H9 (cell line): ENCODE measurements at regions not wholly inside any gene's neighbourhood (a gene's known extent, or its start where the extent isn't known, plus 50 kb on each side); places are given as distances from the start of the nearest gene placed in this dataset.

Source experiments
- DNase-seq: peaks from one replicate; pipeline ENCODE4 v3.0.0-alpha.2; 2017
- H2AFZ ChIP-seq: one replicate; pipeline ENCODE4 v1.6.1; 2013; ENCODE audit warnings: mild to moderate bottlenecking, low read length, control low read depth, moderate library complexity
- H2AK5ac ChIP-seq: 2 replicates; pipeline ENCODE4 v1.6.1; 2013; ENCODE audit warnings: low read length, control low read depth, mixed read lengths; ENCODE audit not compliant: insufficient read length
- H2BK120ac ChIP-seq: one replicate; pipeline ENCODE4 v1.6.1; 2013; ENCODE audit warnings: low read depth, mild to moderate bottlenecking, low read length, control low read depth, inconsistent platforms; ENCODE audit not compliant: poor library complexity, severe bottlenecking
- H2BK12ac ChIP-seq: 2 replicates; pipeline ENCODE4 v1.6.1; 2013; ENCODE audit warnings: low read length, control low read depth, mixed read lengths, low read depth; ENCODE audit not compliant: insufficient read length
- H2BK15ac ChIP-seq: 2 replicates; pipeline ENCODE4 v1.6.1; 2013; ENCODE audit warnings: low read depth, low read length, control low read depth
- H2BK20ac ChIP-seq: one replicate; pipeline ENCODE4 v1.6.1; 2013; ENCODE audit warnings: low read depth, mild to moderate bottlenecking, low read length, control low read depth, inconsistent platforms; ENCODE audit not compliant: poor library complexity, severe bottlenecking
- H2BK5ac ChIP-seq: 2 replicates; pipeline ENCODE4 v1.6.1; 2013; ENCODE audit warnings: low read length, control low read depth, mixed read lengths; ENCODE audit not compliant: insufficient read length
- H3K14ac ChIP-seq: 2 replicates; pipeline ENCODE4 v1.6.1; 2013; ENCODE audit warnings: low read length, control low read depth; ENCODE audit not compliant: insufficient read depth
- H3K18ac ChIP-seq: 2 replicates; pipeline ENCODE4 v1.6.1; 2013; ENCODE audit warnings: low read depth, mild to moderate bottlenecking, mixed read lengths, low read length, control low read depth; ENCODE audit not compliant: insufficient read length
- H3K23ac ChIP-seq: 2 replicates; pipeline ENCODE4 v1.6.1; 2013; ENCODE audit warnings: low read length, control low read depth, mixed read lengths, low read depth; ENCODE audit not compliant: insufficient read length
- H3K23me2 ChIP-seq: 2 replicates; pipeline ENCODE4 v1.6.1; 2013; ENCODE audit warnings: low read depth, mild to moderate bottlenecking, mixed read lengths, low read length, control low read depth; ENCODE audit not compliant: insufficient read length, poor library complexity, severe bottlenecking
- H3K27ac ChIP-seq: 2 replicates; pipeline ENCODE4 v1.5.1; 2013; ENCODE audit warnings: low read length, control low read depth, mixed read lengths, low read depth; ENCODE audit not compliant: insufficient read length
- H3K27me3 ChIP-seq: 2 replicates; pipeline ENCODE4 v1.6.1; 2013; ENCODE audit warnings: low read length, control low read depth, inconsistent platforms; ENCODE audit not compliant: insufficient read depth
- H3K4ac ChIP-seq: 2 replicates; pipeline ENCODE4 v1.6.1; 2013; ENCODE audit warnings: low read depth, mild to moderate bottlenecking, control low read depth, inconsistent platforms, low read length, moderate library complexity
- H3K4me1 ChIP-seq: 2 replicates; pipeline ENCODE4 v1.6.1; 2013; ENCODE audit warnings: low read length, control low read depth, inconsistent platforms; ENCODE audit not compliant: insufficient read depth
- H3K4me2 ChIP-seq: 2 replicates; pipeline ENCODE4 v1.6.1; 2013; ENCODE audit warnings: low read length, control low read depth, mixed read lengths; ENCODE audit not compliant: insufficient read length, insufficient read depth
- H3K56ac ChIP-seq: 2 replicates; pipeline ENCODE4 v1.6.1; 2013; ENCODE audit warnings: low read depth, mild to moderate bottlenecking, mixed read lengths, low read length, control low read depth; ENCODE audit not compliant: insufficient read length
- H3K79me1 ChIP-seq: 2 replicates; pipeline ENCODE4 v1.6.1; 2013; ENCODE audit warnings: low read depth, mild to moderate bottlenecking, moderate library complexity, low read length, control low read depth, inconsistent platforms; ENCODE audit not compliant: insufficient read depth, poor library complexity, severe bottlenecking
- H3K79me2 ChIP-seq: 2 replicates; pipeline ENCODE4 v1.6.1; 2013; ENCODE audit warnings: low read length, control low read depth, inconsistent platforms; ENCODE audit not compliant: insufficient read depth
- H3K9ac ChIP-seq: 2 replicates; pipeline ENCODE4 v1.6.1; 2013; ENCODE audit warnings: low read length, control low read depth, mixed read lengths; ENCODE audit not compliant: insufficient read length; ENCODE audit errors: extremely low read depth
- H3K9me3 ChIP-seq: one replicate; pipeline ENCODE4 v1.6.1; 2013; ENCODE audit warnings: low read depth, low read length, inconsistent platforms; ENCODE audit not compliant: control insufficient read depth
- H3T11ph ChIP-seq: one replicate; pipeline ENCODE4 v1.6.1; 2013; ENCODE audit warnings: mild to moderate bottlenecking, low read length, control low read depth, inconsistent platforms
- H4K20me1 ChIP-seq: one replicate; pipeline ENCODE4 v1.6.1; 2013; ENCODE audit not compliant: control insufficient read depth, insufficient read length, insufficient read depth
- H4K5ac ChIP-seq: 2 replicates; pipeline ENCODE4 v1.6.1; 2013; ENCODE audit warnings: low read depth, mild to moderate bottlenecking, mixed read lengths, low read length, control low read depth; ENCODE audit not compliant: insufficient read length
- H4K8ac ChIP-seq: replicated peaks from 2 replicates; pipeline ENCODE4 v1.6.1; 2013; ENCODE audit warnings: low read length, control low read depth, mixed read lengths, low read depth; ENCODE audit not compliant: insufficient read length
- H4K91ac ChIP-seq: 2 replicates; pipeline ENCODE4 v1.6.1; 2013; ENCODE audit warnings: low read depth, mild to moderate bottlenecking, moderate library complexity, mixed read lengths, low read length, control low read depth; ENCODE audit not compliant: insufficient read length
- H3K27ac Mint-ChIP-seq, 3 experiments: 2 replicates in 2 of 3; 3 replicates in 1 of 3; pipeline ENCODE4 v1.8.0; 2020 to 2021; ENCODE audit warnings: mixed read lengths in 3 of 3, mild to moderate bottlenecking in 1 of 3, moderate library complexity in 1 of 3
- H3K27me3 Mint-ChIP-seq: 2 replicates; pipeline ENCODE4 v1.8.0; 2021; ENCODE audit warnings: low read depth, mild to moderate bottlenecking, moderate library complexity, mixed read lengths
- H3K36me3 Mint-ChIP-seq, 3 experiments: 2 replicates in 2 of 3; 3 replicates in 1 of 3; pipeline ENCODE4 v1.8.0; 2020 to 2021; ENCODE audit warnings: low read depth in 3 of 3, mixed read lengths in 3 of 3; ENCODE audit not compliant: insufficient read depth in 1 of 3
- H3K4me1 Mint-ChIP-seq, 2 experiments: 2 replicates each; pipeline ENCODE4 v1.8.0; 2020; ENCODE audit warnings: mixed read lengths in 2 of 2
- H3K4me3 Mint-ChIP-seq, 2 experiments: 2 replicates in 1 of 2; 3 replicates in 1 of 2; pipeline ENCODE4 v1.8.0; 2020 to 2021; ENCODE audit warnings: mild to moderate bottlenecking in 2 of 2, mixed read lengths in 2 of 2, moderate library complexity in 1 of 2
- H3K9me3 Mint-ChIP-seq, 2 experiments: 2 replicates in 1 of 2; 3 replicates in 1 of 2; pipeline ENCODE4 v1.8.0; 2020; ENCODE audit warnings: mild to moderate bottlenecking in 2 of 2, mixed read lengths in 2 of 2, moderate library complexity in 1 of 2
- CTCF ChIP-seq: fragments of 200-600 bp; sonication (generic); conservative IDR thresholded peaks from 3 replicates; pipeline ENCODE4 v1.8.0; 2021; ENCODE audit warnings: antibody characterized with exemption, mild to moderate bottlenecking
- WGBS: extraction: QIAGEN DNeasy Blood & Tissue Kit; methylation state at CpG from one replicate; pipeline ENCODE4 v1.1.7; 2013; ENCODE audit warnings: missing lambda C conversion rate, low lambda C conversion rate, mixed read lengths; ENCODE audit not compliant: insufficient read length; ENCODE audit errors: extremely low coverage; 5-methylcytosine and 5-hydroxymethylcytosine counted together

- Histone ChIP-seq H4K20me1 (no peaks in the 10 kb centered on the region), H2BK15ac (no peak overlapping the region), H3K27ac (no peak overlapping the region), H2BK20ac (no peak overlapping the region), H3K18ac (no peak overlapping the region), H2BK120ac (no peak overlapping the region), H4K91ac (no peak overlapping the region), H3K23ac (no peak overlapping the region), H3K4me2 (no peak overlapping the region), H3K23me2 (no peaks in the 10 kb centered on the region), H2BK5ac (no peak overlapping the region), H3K56ac (no peak overlapping the region), H3K9me3 (no peaks in the 10 kb centered on the region), H4K5ac (no peak overlapping the region), H3T11ph (no peak overlapping the region), H4K8ac (no peak overlapping the region), H3K4me1 (no peaks in the 10 kb centered on the region; the same call in 1 of the 2 replicates), H3K79me2 (no peaks in the 10 kb centered on the region), H2AK5ac (no peak overlapping the region), H2AFZ (no peak overlapping the region), H3K27me3 (no peaks in the 10 kb centered on the region), H3K14ac (no peak overlapping the region), H3K9ac (no peak overlapping the region), H3K4ac (no peak overlapping the region), H3K79me1 (no peaks in the 10 kb centered on the region), H2BK12ac (no peak overlapping the region)
- Mint-ChIP-seq H3K4me1 (peaks cover 9 to 11% of the 10 kb centered on the region in 2 experiments; a peak in 3 of 4 replicates), H3K27ac (no peak overlapping the region), H3K36me3 (peaks cover 0 to 3% (median 2%) of the 10 kb centered on the region in 3 experiments; a peak in 3 of 7 replicates), H3K4me3 (no peak overlapping the region), H3K27me3 (no peaks in the 10 kb centered on the region; the same call in 1 of the 2 replicates), H3K9me3 (peaks cover 69% of the 10 kb centered on the region in 2 experiments)
- no peak for TF ChIP-seq CTCF
- no CpG with 5 or more reads among the region's 1 CpG for WGBS
- DNase-seq, result no peak
Observed at GRCh38 chrX:38750551-38750950, 50.7 kb upstream of the MID1IP1 start.
